Neural progenitor cell (in vitro differentiated cells): ENCODE measurements at regions not wholly inside any gene's neighbourhood (a gene's known extent, or its start where the extent isn't known, plus 50 kb on each side); places are given as distances from the start of the nearest gene placed in this dataset.
"Not testable (repeated sequence)": the region's sequence is repeated elsewhere in the genome, so short reads cannot be mapped to it uniquely, and the experiment has no call there.

Experiments used
- DNase-seq: peaks from one replicate; pipeline ENCODE4 v3.0.0-alpha.2; 2016; ENCODE audit warnings: low spot score
- H2AFZ ChIP-seq: fragments of 200-600 bp; sonication (generic); replicated peaks from 2 replicates; pipeline ENCODE4 v1.6.1; 2016; ENCODE audit warnings: antibody characterized with exemption
- H3F3A ChIP-seq: fragments of 200-600 bp; sonication (generic); 2 replicates; pipeline ENCODE4 v1.6.1; 2016; ENCODE audit warnings: antibody characterized with exemption, low read depth
- H3K27ac ChIP-seq: fragments of 200-600 bp; sonication (generic); 2 replicates; pipeline ENCODE4 v1.5.1; 2016; ENCODE audit warnings: mild to moderate bottlenecking
- H3K27me3 ChIP-seq: fragments of 200-600 bp; sonication (generic); 2 replicates; pipeline ENCODE4 v1.6.1; 2016; ENCODE audit warnings: mild to moderate bottlenecking, moderate library complexity
- H3K36me3 ChIP-seq: fragments of 200-600 bp; sonication (generic); 2 replicates; pipeline ENCODE4 v1.5.1; 2016
- H3K4me1 ChIP-seq: fragments of 200-600 bp; sonication (generic); 2 replicates; pipeline ENCODE4 v1.6.1; 2016; ENCODE audit warnings: mixed run types
- H3K4me2 ChIP-seq: fragments of 200-600 bp; sonication (generic); 2 replicates; pipeline ENCODE4 v1.6.1; 2016
- H3K4me3 ChIP-seq: fragments of 200-600 bp; sonication (generic); 2 replicates; pipeline ENCODE4 v1.5.1; 2016
- H3K79me2 ChIP-seq: fragments of 200-600 bp; sonication (generic); 2 replicates; pipeline ENCODE4 v1.6.1; 2016; ENCODE audit warnings: low read depth
- H3K9ac ChIP-seq: fragments of 200-600 bp; sonication (generic); 2 replicates; pipeline ENCODE4 v1.6.1; 2016
- H3K9me3 ChIP-seq: fragments of 200-600 bp; sonication (generic); 2 replicates; pipeline ENCODE4 v1.5.1; 2016; ENCODE audit warnings: low read depth
- H4K20me1 ChIP-seq: fragments of 200-600 bp; sonication (generic); 2 replicates; pipeline ENCODE4 v1.6.1; 2016; ENCODE audit warnings: low read depth
- H3K27ac Mint-ChIP-seq: 3 replicates; pipeline ENCODE4 v1.8.0; 2021; ENCODE audit warnings: mixed read lengths
- H3K27me3 Mint-ChIP-seq: 2 replicates; pipeline ENCODE4 v1.8.0; 2022; ENCODE audit warnings: low read depth, mild to moderate bottlenecking, inconsistent platforms, moderate library complexity, mixed read lengths; ENCODE audit not compliant: insufficient read depth
- H3K36me3 Mint-ChIP-seq: 3 replicates; pipeline ENCODE4 v1.8.0; 2021; ENCODE audit warnings: mixed read lengths
- H3K4me1 Mint-ChIP-seq: 3 replicates; pipeline ENCODE4 v1.8.0; 2021; ENCODE audit warnings: mixed read lengths
- H3K4me3 Mint-ChIP-seq: 3 replicates; pipeline ENCODE4 v1.8.0; 2021; ENCODE audit warnings: mild to moderate bottlenecking, moderate library complexity, mixed read lengths
- H3K9me3 Mint-ChIP-seq: 3 replicates; pipeline ENCODE4 v1.8.0; 2020; ENCODE audit warnings: mixed read lengths
- CTCF ChIP-seq: fragments of 200-600 bp; sonication (generic); IDR thresholded peaks from 2 replicates; pipeline ENCODE4 v1.5.1; 2017; ENCODE audit warnings: antibody characterized with exemption, mild to moderate bottlenecking
- EZH2 ChIP-seq: fragments of 200-600 bp; sonication (generic); IDR thresholded peaks from 2 replicates; pipeline ENCODE4 v1.6.1; 2017; ENCODE audit warnings: antibody characterized with exemption, mild to moderate bottlenecking, moderate library complexity
- EZH2phosphoT487 ChIP-seq: fragments of 200-600 bp; sonication (generic); IDR thresholded peaks from 2 replicates; pipeline ENCODE4 v1.6.1; 2017; ENCODE audit warnings: antibody characterized with exemption

- Histone ChIP-seq H3K4me2 (peak overlapping the region; percentile 25), H3K4me1 (peaks cover 15% of the 10 kb centered on the region), H3K27me3 (no peaks in the 10 kb centered on the region), H2AFZ (no peak overlapping the region), H3K9me3 (no peaks in the 10 kb centered on the region), H3F3A (no peaks in the 10 kb centered on the region), H3K4me3 (no peak overlapping the region), H3K27ac (no peak overlapping the region), H3K36me3 (no peaks in the 10 kb centered on the region), H4K20me1 (no peaks in the 10 kb centered on the region), H3K9ac (no peak overlapping the region), H3K79me2 (no peaks in the 10 kb centered on the region)
- Mint-ChIP-seq H3K4me1 (peaks cover 12% of the 10 kb centered on the region), H3K36me3 (no peaks in the 10 kb centered on the region), H3K9me3 (no peaks in the 10 kb centered on the region), H3K27ac (no peak overlapping the region), H3K27me3 (no peaks in the 10 kb centered on the region), H3K4me3 (no peak overlapping the region)
- TF ChIP-seq CTCF, result no peak
- TF ChIP-seq EZH2, result no peak
- no peak for TF ChIP-seq EZH2phosphoT487
- DNase-seq, result no peak
These were observed 511.1 kb upstream of the UBE2E2 start for GRCh38 chr3:22691856-22692628.

DNA sequence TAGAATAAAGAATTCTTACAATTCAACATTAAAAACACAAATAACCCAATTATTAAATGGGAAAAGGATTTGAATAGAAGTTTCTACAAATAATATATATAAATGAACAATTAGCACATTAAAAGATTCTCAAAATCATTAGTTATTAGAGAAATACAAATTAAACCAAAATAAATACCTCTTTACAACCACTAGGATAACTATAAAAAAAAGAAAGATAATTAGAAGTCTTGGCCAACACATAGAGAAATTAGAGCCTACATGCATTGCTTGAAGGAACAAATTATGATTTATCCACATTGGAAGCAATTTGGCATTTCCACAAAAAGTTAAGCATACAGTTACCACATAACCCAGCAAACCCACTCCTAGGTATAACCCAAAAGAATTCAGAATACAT lies 502.3 kb upstream of the UBE2E2 start:
- peaks cover 3% of the 10 kb centered on the region for H3K27me3 Mint-ChIP-seq
- H3K4me2 ChIP-seq, result no peak overlapping the region
- H3K36me3 Mint-ChIP-seq, result no peaks in the 10 kb centered on the region
- H3K9me3 Mint-ChIP-seq, result no peaks in the 10 kb centered on the region
- H3K4me1 ChIP-seq, result peaks cover 18% of the 10 kb centered on the region
- peaks cover 1% of the 10 kb centered on the region for H3K4me1 Mint-ChIP-seq
- no peaks in the 10 kb centered on the region for H3K9me3 ChIP-seq
- no peaks in the 10 kb centered on the region for H3K27me3 ChIP-seq
- no peaks in the 10 kb centered on the region for H3K79me2 ChIP-seq
- TF ChIP-seq CTCF, result no peak
- no peak for TF ChIP-seq EZH2
- TF ChIP-seq EZH2phosphoT487, result no peak
- DNase-seq, result no peak
- no peak overlapping the region for H3K4me3 ChIP-seq
- no peak overlapping the region for H3K27ac Mint-ChIP-seq
- no peak overlapping the region for H3K9ac ChIP-seq
- H2AFZ ChIP-seq, result no peak overlapping the region
- H3K4me3 Mint-ChIP-seq, result no peak overlapping the region
- no peaks in the 10 kb centered on the region for H3K36me3 ChIP-seq
- H3K27ac ChIP-seq, result no peak overlapping the region
- no peaks in the 10 kb centered on the region for H4K20me1 ChIP-seq
- H3F3A ChIP-seq, result peaks cover 22% of the 10 kb centered on the region

DNA sequence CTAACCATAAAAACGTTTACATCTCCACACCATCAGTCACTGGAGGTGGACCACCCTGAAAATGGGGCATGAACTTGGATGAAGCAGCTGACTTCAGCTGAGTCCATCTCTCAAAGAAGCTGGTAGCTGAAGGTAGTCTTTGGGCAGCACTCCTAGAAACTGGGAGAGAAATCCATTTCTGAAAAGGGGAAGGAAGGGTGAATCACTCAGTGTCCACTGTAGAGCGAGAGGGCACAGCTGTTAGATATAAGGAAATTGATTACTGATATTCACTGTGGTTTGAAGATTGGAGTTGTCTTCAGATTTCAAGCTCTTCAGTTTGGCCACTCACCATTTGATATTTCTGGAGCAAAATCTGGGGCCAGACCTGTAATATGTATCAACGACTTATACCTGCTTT lies 499.0 kb upstream of the UBE2E2 start:
- Mint-ChIP-seq H3K36me3 (no peaks in the 10 kb centered on the region), H3K27ac (no peak overlapping the region), H3K4me3 (no peak overlapping the region), H3K9me3 (peaks cover 17% of the 10 kb centered on the region), H3K27me3 (peaks cover 6% of the 10 kb centered on the region), H3K4me1 (peaks cover 2% of the 10 kb centered on the region)
- TF ChIP-seq EZH2, result no peak
- H3K4me1 ChIP-seq, result peaks cover 20% of the 10 kb centered on the region
- DNase-seq, result no peak
- H3K36me3 ChIP-seq, result no peaks in the 10 kb centered on the region
- H4K20me1 ChIP-seq, result no peaks in the 10 kb centered on the region
- peak overlapping the region; percentile 67 for H3K4me2 ChIP-seq
- H3K27ac ChIP-seq, result no peak overlapping the region
- no peak overlapping the region for H3K9ac ChIP-seq
- H3K27me3 ChIP-seq, result no peaks in the 10 kb centered on the region
- peaks cover 26% of the 10 kb centered on the region for H3F3A ChIP-seq
- H3K4me3 ChIP-seq, result no peak overlapping the region
- no peaks in the 10 kb centered on the region for H3K9me3 ChIP-seq
- no peaks in the 10 kb centered on the region for H3K79me2 ChIP-seq
- no peak overlapping the region for H2AFZ ChIP-seq

DNA sequence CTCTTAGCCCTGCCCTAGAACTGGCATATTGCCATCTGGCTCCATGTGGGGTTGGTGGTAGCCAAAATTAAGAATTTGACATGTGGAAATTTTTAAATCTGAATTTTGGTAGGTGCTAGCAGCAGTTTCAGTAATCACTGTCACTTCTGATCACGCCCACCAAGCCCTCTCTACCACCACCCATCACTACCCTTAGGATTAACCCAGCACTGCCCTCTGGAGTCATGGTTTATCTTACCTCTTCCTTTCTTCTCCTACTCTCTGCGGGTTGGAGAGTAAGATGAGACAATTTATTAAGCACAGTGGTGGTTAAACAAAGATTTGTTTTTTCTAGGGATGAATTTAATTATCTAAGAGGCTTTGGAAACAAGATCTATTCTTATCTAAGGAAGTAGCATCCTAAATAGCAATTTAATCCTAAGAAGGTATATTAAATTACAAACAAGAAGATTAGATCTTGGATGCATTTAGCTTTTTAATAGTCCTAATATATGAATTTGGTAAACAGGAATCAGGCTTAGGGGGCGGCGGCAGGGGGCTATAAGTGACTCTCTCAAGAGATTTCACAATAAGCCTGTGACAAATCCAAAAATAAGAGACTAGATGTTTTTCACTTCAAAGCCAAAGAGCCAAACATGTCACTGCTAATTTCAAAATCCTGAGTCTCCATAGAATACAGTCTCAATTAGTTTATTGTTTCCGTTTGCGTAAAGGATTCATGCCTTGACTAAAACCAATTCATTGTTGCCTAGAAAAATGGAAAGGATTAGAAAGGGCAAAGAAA lies 498.4 kb upstream of the UBE2E2 start:
- H3K27me3 ChIP-seq, result no peaks in the 10 kb centered on the region
- no peak overlapping the region for H3K4me3 ChIP-seq
- H3K9ac ChIP-seq, result no peak overlapping the region
- no peaks in the 10 kb centered on the region for H3K36me3 ChIP-seq
- H3K4me2 ChIP-seq, result peak overlapping the region; percentile 67
- no peak overlapping the region for H2AFZ ChIP-seq
- TF ChIP-seq CTCF, result peak; percentile 22
- TF ChIP-seq EZH2phosphoT487, result no peak
- H4K20me1 ChIP-seq, result no peaks in the 10 kb centered on the region
- Mint-ChIP-seq H3K4me3 (no peak overlapping the region), H3K4me1 (peaks cover 2% of the 10 kb centered on the region), H3K27me3 (peaks cover 6% of the 10 kb centered on the region), H3K27ac (no peak overlapping the region), H3K36me3 (no peaks in the 10 kb centered on the region), H3K9me3 (peaks cover 18% of the 10 kb centered on the region)
- H3K27ac ChIP-seq, result peak overlapping the region; percentile 85
- no peaks in the 10 kb centered on the region for H3K9me3 ChIP-seq
- peaks cover 20% of the 10 kb centered on the region for H3K4me1 ChIP-seq
- H3F3A ChIP-seq, result peaks cover 26% of the 10 kb centered on the region
- no peaks in the 10 kb centered on the region for H3K79me2 ChIP-seq
- peak; percentile 32 for DNase-seq

- H3K4me3 ChIP-seq, H3K79me2 ChIP-seq, H3K9me3 ChIP-seq, H2AFZ ChIP-seq, H3K36me3 Mint-ChIP-seq, H3K27ac ChIP-seq, H3K9ac ChIP-seq, H3K27me3 ChIP-seq, H3K27me3 Mint-ChIP-seq, H3K36me3 ChIP-seq, H3K27ac Mint-ChIP-seq, H3K4me3 Mint-ChIP-seq, H4K20me1 ChIP-seq, DNase-seq, H3K4me1 Mint-ChIP-seq, H3K4me2 ChIP-seq: not testable (repeated sequence)
- Histone ChIP-seq H3K4me1 (peaks cover 20% of the 10 kb centered on the region), H3F3A (peaks cover 26% of the 10 kb centered on the region)
- peaks cover 32% of the 10 kb centered on the region for H3K9me3 Mint-ChIP-seq
These were observed 496.2 kb upstream of the UBE2E2 start for GRCh38 chr3:22706922-22707321.
